ENCODE measurements at regions not wholly inside any gene's neighbourhood (a gene's known extent, or its start where the extent isn't known, plus 50 kb on each side); places are given as distances from the start of the nearest gene placed in this dataset.

GRCh38 chr3:144162042-144162441 lies 190.4 kb downstream of the DIPK2A start:
- TF ChIP-seq, protein P1, sequence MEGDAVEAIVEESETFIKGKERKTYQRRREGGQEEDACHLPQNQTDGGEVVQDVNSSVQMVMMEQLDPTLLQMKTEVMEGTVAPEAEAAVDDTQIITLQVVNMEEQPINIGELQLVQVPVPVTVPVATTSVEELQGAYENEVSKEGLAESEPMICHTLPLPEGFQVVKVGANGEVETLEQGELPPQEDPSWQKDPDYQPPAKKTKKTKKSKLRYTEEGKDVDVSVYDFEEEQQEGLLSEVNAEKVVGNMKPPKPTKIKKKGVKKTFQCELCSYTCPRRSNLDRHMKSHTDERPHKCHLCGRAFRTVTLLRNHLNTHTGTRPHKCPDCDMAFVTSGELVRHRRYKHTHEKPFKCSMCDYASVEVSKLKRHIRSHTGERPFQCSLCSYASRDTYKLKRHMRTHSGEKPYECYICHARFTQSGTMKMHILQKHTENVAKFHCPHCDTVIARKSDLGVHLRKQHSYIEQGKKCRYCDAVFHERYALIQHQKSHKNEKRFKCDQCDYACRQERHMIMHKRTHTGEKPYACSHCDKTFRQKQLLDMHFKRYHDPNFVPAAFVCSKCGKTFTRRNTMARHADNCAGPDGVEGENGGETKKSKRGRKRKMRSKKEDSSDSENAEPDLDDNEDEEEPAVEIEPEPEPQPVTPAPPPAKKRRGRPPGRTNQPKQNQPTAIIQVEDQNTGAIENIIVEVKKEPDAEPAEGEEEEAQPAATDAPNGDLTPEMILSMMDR (IDR thresholded peaks at IDR 0.05; ENCODE audit: low read depth, low read length, missing input control): no peak
- TF ChIP-seq YY1 (IDR thresholded peaks at IDR 0.05) (peak; percentile 73), RAD21 (IDR thresholded peaks at IDR 0.05) (peak; percentile 66 to 70), EGR1 (IDR thresholded peaks at IDR 0.05; ENCODE audit: low read depth in 2 of 2) (peak in 1 of 2 donors; percentile 40), JUND (IDR thresholded peaks at IDR 0.05) (peak in 1 of 2 donors; percentile 82)
- TF ChIP-seq, protein P2, sequence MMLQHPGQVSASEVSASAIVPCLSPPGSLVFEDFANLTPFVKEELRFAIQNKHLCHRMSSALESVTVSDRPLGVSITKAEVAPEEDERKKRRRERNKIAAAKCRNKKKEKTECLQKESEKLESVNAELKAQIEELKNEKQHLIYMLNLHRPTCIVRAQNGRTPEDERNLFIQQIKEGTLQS (IDR thresholded peaks at IDR 0.05): no peak
- TF ChIP-seq, protein P3, sequence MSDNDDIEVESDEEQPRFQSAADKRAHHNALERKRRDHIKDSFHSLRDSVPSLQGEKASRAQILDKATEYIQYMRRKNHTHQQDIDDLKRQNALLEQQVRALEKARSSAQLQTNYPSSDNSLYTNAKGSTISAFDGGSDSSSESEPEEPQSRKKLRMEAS (IDR thresholded peaks at IDR 0.05): peak; percentile 76
